Hematopoietic multipotent progenitor cell treated with erythropoietin and hydrocortisone succinate and interleukin-3 and kit ligand, for 6 days (in vitro differentiated cells): ENCODE measurements at regions not wholly inside any gene's neighbourhood (a gene's known extent, or its start where the extent isn't known, plus 50 kb on each side); places are given as distances from the start of the nearest gene placed in this dataset.
"Not testable (repeated sequence)": the region's sequence is repeated elsewhere in the genome, so short reads cannot be mapped to it uniquely, and the experiment has no call there.

ENCODE experiments used
- DNase-seq: peaks from one replicate; pipeline ENCODE4 v3.0.0-alpha.2; 2015

- no peak for DNase-seq
These were observed 406.9 kb upstream of the CXADR start for GRCh38 chr21:17105932-17106331.

- DNase-seq: no peak
These were observed 398.8 kb upstream of the CXADR start for GRCh38 chr21:17114045-17114444.

GRCh38 chr21:17118638-17119384 is 394.0 kb upstream of the CXADR start:
- DNase-seq: no peak

- DNase-seq: no peak
These were observed 393.2 kb upstream of the CXADR start for GRCh38 chr21:17119466-17120297.

- not testable (repeated sequence) for DNase-seq
These were observed 385.4 kb upstream of the CXADR start for GRCh38 chr21:17127395-17127794.

- no peak for DNase-seq
These were observed 384.7 kb upstream of the CXADR start for GRCh38 chr21:17128132-17128531.

GRCh38 chr21:17139159-17139558 is 373.7 kb upstream of the CXADR start:
- DNase-seq: not testable (repeated sequence)

GRCh38 chr21:17139696-17140095 is 373.1 kb upstream of the CXADR start:
- peak; percentile 7 for DNase-seq

- DNase-seq: no peak
These were observed 366.4 kb upstream of the CXADR start for GRCh38 chr21:17146426-17146825.

- no peak for DNase-seq
These were observed 353.1 kb upstream of the CXADR start for GRCh38 chr21:17159697-17160096.

- no peak for DNase-seq
These were observed 327.2 kb upstream of the CXADR start for GRCh38 chr21:17185674-17186073.

- no peak for DNase-seq
These were observed 322.9 kb upstream of the CXADR start for GRCh38 chr21:17189963-17190362.

- no peak for DNase-seq
These were observed 321.4 kb upstream of the CXADR start for GRCh38 chr21:17191346-17191993.

GRCh38 chr21:17195351-17195750 is 317.5 kb upstream of the CXADR start:
- no peak for DNase-seq

- DNase-seq: no peak
These were observed 316.9 kb upstream of the CXADR start for GRCh38 chr21:17195976-17196375.

GRCh38 chr21:17196623-17197022 is 316.2 kb upstream of the CXADR start:
- no peak for DNase-seq

- DNase-seq: no peak
These were observed 314.8 kb upstream of the CXADR start for GRCh38 chr21:17197996-17198395.

GRCh38 chr21:17200250-17200649 is 312.6 kb upstream of the CXADR start:
- no peak for DNase-seq

- no peak for DNase-seq
These were observed 311.0 kb upstream of the CXADR start for GRCh38 chr21:17201741-17202260.

GRCh38 chr21:17214801-17215200 is 298.0 kb upstream of the CXADR start:
- DNase-seq: no peak

GRCh38 chr21:17219050-17219449 is 293.8 kb upstream of the CXADR start:
- not testable (repeated sequence) for DNase-seq

GRCh38 chr21:17231124-17231523 is 281.7 kb upstream of the CXADR start:
- DNase-seq: no peak

- no peak for DNase-seq
These were observed 281.1 kb upstream of the CXADR start for GRCh38 chr21:17231771-17232170.
